Glutamatergic neuron (in vitro differentiated cells): ENCODE measurements at regions not wholly inside any gene's neighbourhood (a gene's known extent, or its start where the extent isn't known, plus 50 kb on each side); places are given as distances from the start of the nearest gene placed in this dataset.

Experiments used
- DNase-seq: peaks from one replicate; pipeline ENCODE4 v3.0.0; 2022
- H3K27ac Mint-ChIP-seq: one replicate; pipeline ENCODE4 v1.8.0; 2020; ENCODE audit warnings: mild to moderate bottlenecking, mixed read lengths, inconsistent platforms; ENCODE audit not compliant: unreplicated experiment
- H3K27me3 Mint-ChIP-seq: one replicate; pipeline ENCODE4 v1.8.0; 2020; ENCODE audit warnings: mild to moderate bottlenecking, moderate library complexity, mixed read lengths, inconsistent platforms; ENCODE audit not compliant: unreplicated experiment
- H3K36me3 Mint-ChIP-seq: one replicate; pipeline ENCODE4 v1.8.0; 2020; ENCODE audit warnings: mild to moderate bottlenecking, mixed read lengths, inconsistent platforms; ENCODE audit not compliant: unreplicated experiment
- H3K4me1 Mint-ChIP-seq: one replicate; pipeline ENCODE4 v1.8.0; 2020; ENCODE audit warnings: mild to moderate bottlenecking, low read depth, mixed read lengths, inconsistent platforms; ENCODE audit not compliant: unreplicated experiment
- H3K4me3 Mint-ChIP-seq: one replicate; pipeline ENCODE4 v1.8.0; 2020; ENCODE audit warnings: mild to moderate bottlenecking, mixed read lengths, inconsistent platforms; ENCODE audit not compliant: unreplicated experiment
- H3K9me3 Mint-ChIP-seq: one replicate; pipeline ENCODE4 v1.8.0; 2020; ENCODE audit warnings: mild to moderate bottlenecking, moderate library complexity, mixed read lengths, inconsistent platforms; ENCODE audit not compliant: unreplicated experiment
- TF ChIP-seq, protein P1 (sequence below): fragments of 200-600 bp; sonication (generic); IDR thresholded peaks from one replicate; pipeline ENCODE4 v1.5.0; 2021; ENCODE audit not compliant: partially characterized antibody, unreplicated experiment

GRCh38 chr1:38624336-38625039 lies 235.1 kb downstream of the RRAGC start:
- H3K27ac Mint-ChIP-seq, result no peak overlapping the region
- H3K27me3 Mint-ChIP-seq, result no peaks in the 10 kb centered on the region
- H3K36me3 Mint-ChIP-seq, result peaks cover 5% of the 10 kb centered on the region
- H3K4me1 Mint-ChIP-seq, result no peaks in the 10 kb centered on the region
- TF ChIP-seq, protein P1, sequence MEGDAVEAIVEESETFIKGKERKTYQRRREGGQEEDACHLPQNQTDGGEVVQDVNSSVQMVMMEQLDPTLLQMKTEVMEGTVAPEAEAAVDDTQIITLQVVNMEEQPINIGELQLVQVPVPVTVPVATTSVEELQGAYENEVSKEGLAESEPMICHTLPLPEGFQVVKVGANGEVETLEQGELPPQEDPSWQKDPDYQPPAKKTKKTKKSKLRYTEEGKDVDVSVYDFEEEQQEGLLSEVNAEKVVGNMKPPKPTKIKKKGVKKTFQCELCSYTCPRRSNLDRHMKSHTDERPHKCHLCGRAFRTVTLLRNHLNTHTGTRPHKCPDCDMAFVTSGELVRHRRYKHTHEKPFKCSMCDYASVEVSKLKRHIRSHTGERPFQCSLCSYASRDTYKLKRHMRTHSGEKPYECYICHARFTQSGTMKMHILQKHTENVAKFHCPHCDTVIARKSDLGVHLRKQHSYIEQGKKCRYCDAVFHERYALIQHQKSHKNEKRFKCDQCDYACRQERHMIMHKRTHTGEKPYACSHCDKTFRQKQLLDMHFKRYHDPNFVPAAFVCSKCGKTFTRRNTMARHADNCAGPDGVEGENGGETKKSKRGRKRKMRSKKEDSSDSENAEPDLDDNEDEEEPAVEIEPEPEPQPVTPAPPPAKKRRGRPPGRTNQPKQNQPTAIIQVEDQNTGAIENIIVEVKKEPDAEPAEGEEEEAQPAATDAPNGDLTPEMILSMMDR, result no peak
- H3K4me3 Mint-ChIP-seq, result no peak overlapping the region
- DNase-seq, result no peak
- peaks cover 4% of the 10 kb centered on the region for H3K9me3 Mint-ChIP-seq

GRCh38 chr1:38623529-38623928 lies 236.0 kb downstream of the RRAGC start:
- H3K4me1 Mint-ChIP-seq, result no peaks in the 10 kb centered on the region
- no peak for DNase-seq
- H3K36me3 Mint-ChIP-seq, result no peaks in the 10 kb centered on the region
- H3K27ac Mint-ChIP-seq, result no peak overlapping the region
- H3K4me3 Mint-ChIP-seq, result no peak overlapping the region
- TF ChIP-seq, protein P1, result no peak
- no peaks in the 10 kb centered on the region for H3K27me3 Mint-ChIP-seq
- peaks cover 4% of the 10 kb centered on the region for H3K9me3 Mint-ChIP-seq

- H3K27ac Mint-ChIP-seq, result no peak overlapping the region
- no peaks in the 10 kb centered on the region for H3K36me3 Mint-ChIP-seq
- no peak overlapping the region for H3K4me3 Mint-ChIP-seq
- H3K4me1 Mint-ChIP-seq, result peaks cover 2% of the 10 kb centered on the region
- peaks cover 2% of the 10 kb centered on the region for H3K9me3 Mint-ChIP-seq
- H3K27me3 Mint-ChIP-seq, result no peaks in the 10 kb centered on the region
- no peak for DNase-seq
- TF ChIP-seq, protein P1, result no peak
Observed at GRCh38 chr1:38622197-38622596, 237.4 kb downstream of the RRAGC start.

- H3K36me3 Mint-ChIP-seq, result no peaks in the 10 kb centered on the region
- H3K4me1 Mint-ChIP-seq, result peaks cover 47% of the 10 kb centered on the region
- H3K27me3 Mint-ChIP-seq, result peaks cover 4% of the 10 kb centered on the region
- TF ChIP-seq, protein P1, result no peak
- H3K27ac Mint-ChIP-seq, result peak overlapping the region; percentile 40
- no peak for DNase-seq
- H3K4me3 Mint-ChIP-seq, result peak overlapping the region; percentile 44
- peaks cover 9% of the 10 kb centered on the region for H3K9me3 Mint-ChIP-seq
Observed at GRCh38 chr1:38616846-38617245, 242.7 kb downstream of the RRAGC start.

- peaks cover 7% of the 10 kb centered on the region for H3K27me3 Mint-ChIP-seq
- no peaks in the 10 kb centered on the region for H3K36me3 Mint-ChIP-seq
- DNase-seq, result no peak
- H3K27ac Mint-ChIP-seq, result peak overlapping the region; percentile 97
- peaks cover 9% of the 10 kb centered on the region for H3K9me3 Mint-ChIP-seq
- peaks cover 56% of the 10 kb centered on the region for H3K4me1 Mint-ChIP-seq
- TF ChIP-seq, protein P1, result peak; percentile 29
- H3K4me3 Mint-ChIP-seq, result peak overlapping the region; percentile 13
Observed at GRCh38 chr1:38615680-38616079, 243.9 kb downstream of the RRAGC start.
